ENCODE measurements at regions not wholly inside any gene's neighbourhood (a gene's known extent, or its start where the extent isn't known, plus 50 kb on each side); places are given as distances from the start of the nearest gene placed in this dataset.

DNA sequence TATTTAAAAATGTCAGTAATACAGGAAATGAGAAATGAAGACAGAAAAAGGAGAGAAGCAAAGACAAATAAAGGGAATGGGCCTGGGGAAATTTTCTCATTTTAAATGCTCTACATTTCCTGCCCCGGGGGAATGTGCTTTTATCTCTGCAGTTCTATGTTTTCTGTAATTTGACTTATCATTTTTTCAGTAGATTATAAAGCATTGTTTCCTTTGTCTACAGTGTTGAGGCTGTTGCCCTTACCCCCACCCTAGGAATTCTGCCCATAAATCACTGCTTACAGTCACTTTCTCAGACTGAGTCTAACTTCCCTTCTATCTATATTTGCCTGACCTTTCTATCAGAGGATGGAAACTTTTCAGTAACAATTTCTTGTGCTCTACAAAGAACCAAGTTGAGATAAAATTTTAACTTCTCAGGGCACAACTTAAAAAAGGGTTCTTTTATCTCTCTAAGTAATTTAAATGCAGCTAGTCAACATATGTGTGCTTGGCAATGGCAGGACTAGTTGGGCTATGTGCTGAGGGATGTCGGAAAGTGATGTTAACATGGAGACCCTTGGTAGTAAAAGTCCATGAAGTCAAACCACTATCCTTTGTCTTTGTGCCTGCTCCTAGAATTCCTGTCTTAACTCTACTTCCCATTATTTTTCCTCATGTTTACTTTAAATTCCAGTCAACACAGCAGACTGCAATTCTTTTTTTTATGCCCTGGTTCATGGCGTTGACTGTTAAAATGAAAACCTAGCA is 146.5 kb upstream of the MMADHC start:
- TF ChIP-seq, protein P1, sequence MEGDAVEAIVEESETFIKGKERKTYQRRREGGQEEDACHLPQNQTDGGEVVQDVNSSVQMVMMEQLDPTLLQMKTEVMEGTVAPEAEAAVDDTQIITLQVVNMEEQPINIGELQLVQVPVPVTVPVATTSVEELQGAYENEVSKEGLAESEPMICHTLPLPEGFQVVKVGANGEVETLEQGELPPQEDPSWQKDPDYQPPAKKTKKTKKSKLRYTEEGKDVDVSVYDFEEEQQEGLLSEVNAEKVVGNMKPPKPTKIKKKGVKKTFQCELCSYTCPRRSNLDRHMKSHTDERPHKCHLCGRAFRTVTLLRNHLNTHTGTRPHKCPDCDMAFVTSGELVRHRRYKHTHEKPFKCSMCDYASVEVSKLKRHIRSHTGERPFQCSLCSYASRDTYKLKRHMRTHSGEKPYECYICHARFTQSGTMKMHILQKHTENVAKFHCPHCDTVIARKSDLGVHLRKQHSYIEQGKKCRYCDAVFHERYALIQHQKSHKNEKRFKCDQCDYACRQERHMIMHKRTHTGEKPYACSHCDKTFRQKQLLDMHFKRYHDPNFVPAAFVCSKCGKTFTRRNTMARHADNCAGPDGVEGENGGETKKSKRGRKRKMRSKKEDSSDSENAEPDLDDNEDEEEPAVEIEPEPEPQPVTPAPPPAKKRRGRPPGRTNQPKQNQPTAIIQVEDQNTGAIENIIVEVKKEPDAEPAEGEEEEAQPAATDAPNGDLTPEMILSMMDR (conservative IDR thresholded peaks at IDR 0.05), result no peak
- TF ChIP-seq ZFX (IDR thresholded peaks at IDR 0.05), result no peak

Data from C4-2B (cell line).